Mammary epithelial cell (primary cell): ENCODE measurements at regions not wholly inside any gene's neighbourhood (a gene's known extent, or its start where the extent isn't known, plus 50 kb on each side); places are given as distances from the start of the nearest gene placed in this dataset.

Experiments used
- CTCF ChIP-seq, 2 donors: IDR thresholded peaks in 1 of 2; conservative IDR thresholded peaks in 1 of 2; 2 replicates each; pipeline ENCODE4 v1.5.1; 2011 to 2012; ENCODE audit warnings: inconsistent platforms in 2 of 2, low read length in 2 of 2, mild to moderate bottlenecking in 2 of 2, control low read depth in 1 of 2, low read depth in 1 of 2; ENCODE audit not compliant: insufficient read depth in 1 of 2; ENCODE audit errors: extremely low read depth in 1 of 2
- EZH2 ChIP-seq: IDR thresholded peaks from 2 replicates; pipeline ENCODE4 v1.6.1; 2012; ENCODE audit warnings: low read length, inconsistent platforms, borderline replicate concordance

GRCh38 chr1:186568221-186568620 is 107.3 kb upstream of the PDC start:
- no peak for TF ChIP-seq CTCF (conservative IDR thresholded peaks at IDR 0.05 in 1 of 2, IDR thresholded peaks at IDR 0.05 in 1 of 2; ENCODE audit: extremely low read depth in 1 of 2, insufficient read depth in 1 of 2, low read depth in 1 of 2, low read length in 2 of 2)
- TF ChIP-seq EZH2: no peak
